MCF 10A (cell line): ENCODE measurements at regions not wholly inside any gene's neighbourhood (a gene's known extent, or its start where the extent isn't known, plus 50 kb on each side); places are given as distances from the start of the nearest gene placed in this dataset.
A peak's percentile ranks its signal among the peaks of the same experiment; 100 is the strongest.

Experiments
- BruUV-seq: library from RNA; stranded (reverse); fragments of 400-500 nt; replicated peaks from 2 replicates; lab custom pipeline; 2021; lab: Mats Ljungman, UMichigan
- CTCF ChIA-PET: fragments of 300-600 bp; sonication (Branson Sonifier 250); formaldehyde crosslinking; extraction: SDS; loops from one replicate; lab custom pipeline; 2021; ENCODE audit warnings: antibody characterized with exemption, inconsistent platforms; lab: Yijun Ruan, JAX
- POLR2A ChIA-PET: fragments of 300-600, 350-650 bp; sonication (Branson Sonifier 250); formaldehyde crosslinking; extraction: SDS; loops from one replicate; lab custom pipeline; 2020; ENCODE audit warnings: antibody characterized with exemption, inconsistent platforms; lab: Yijun Ruan, JAX
- DNase-seq: peaks from one replicate; pipeline ENCODE4 v3.0.0-alpha.2; 2018; ENCODE audit not compliant: unreplicated experiment
- H3K27ac Mint-ChIP-seq: one replicate; pipeline ENCODE4 v1.8.0; 2022; ENCODE audit warnings: mild to moderate bottlenecking, low read depth, mixed read lengths; ENCODE audit not compliant: unreplicated experiment
- H3K27me3 Mint-ChIP-seq: one replicate; pipeline ENCODE4 v1.8.0; 2022; ENCODE audit warnings: mixed read lengths; ENCODE audit not compliant: insufficient read depth, unreplicated experiment
- H3K36me3 Mint-ChIP-seq: one replicate; pipeline ENCODE4 v1.8.0; 2022; ENCODE audit warnings: mild to moderate bottlenecking, moderate library complexity, mixed read lengths; ENCODE audit not compliant: insufficient read depth, unreplicated experiment
- H3K4me1 Mint-ChIP-seq: one replicate; pipeline ENCODE4 v1.8.0; 2022; ENCODE audit warnings: mixed read lengths; ENCODE audit not compliant: insufficient read depth, unreplicated experiment
- H3K4me3 Mint-ChIP-seq: one replicate; pipeline ENCODE4 v1.8.0; 2022; ENCODE audit warnings: mild to moderate bottlenecking, moderate library complexity, mixed read lengths; ENCODE audit not compliant: unreplicated experiment
- H3K9me3 Mint-ChIP-seq: one replicate; pipeline ENCODE4 v1.8.0; 2022; ENCODE audit warnings: mixed read lengths; ENCODE audit not compliant: unreplicated experiment
- intact Hi-C: fragments of 100-400 bp; cut with micrococcal nuclease; formaldehyde crosslinking; loops from 2 replicates; pipeline ENCODE4 v1.14.1; 2022
- TF ChIP-seq, protein P1 (sequence below): fragments of 200-600 bp; IDR thresholded peaks from one replicate; pipeline ENCODE4 v1.8.0; 2022; ENCODE audit warnings: antibody characterized with exemption, mild to moderate bottlenecking; ENCODE audit not compliant: unreplicated experiment

- no TSS peak for BruUV-seq
- no peaks in the 10 kb centered on the region for H3K36me3 Mint-ChIP-seq
- TF ChIP-seq, protein P1, sequence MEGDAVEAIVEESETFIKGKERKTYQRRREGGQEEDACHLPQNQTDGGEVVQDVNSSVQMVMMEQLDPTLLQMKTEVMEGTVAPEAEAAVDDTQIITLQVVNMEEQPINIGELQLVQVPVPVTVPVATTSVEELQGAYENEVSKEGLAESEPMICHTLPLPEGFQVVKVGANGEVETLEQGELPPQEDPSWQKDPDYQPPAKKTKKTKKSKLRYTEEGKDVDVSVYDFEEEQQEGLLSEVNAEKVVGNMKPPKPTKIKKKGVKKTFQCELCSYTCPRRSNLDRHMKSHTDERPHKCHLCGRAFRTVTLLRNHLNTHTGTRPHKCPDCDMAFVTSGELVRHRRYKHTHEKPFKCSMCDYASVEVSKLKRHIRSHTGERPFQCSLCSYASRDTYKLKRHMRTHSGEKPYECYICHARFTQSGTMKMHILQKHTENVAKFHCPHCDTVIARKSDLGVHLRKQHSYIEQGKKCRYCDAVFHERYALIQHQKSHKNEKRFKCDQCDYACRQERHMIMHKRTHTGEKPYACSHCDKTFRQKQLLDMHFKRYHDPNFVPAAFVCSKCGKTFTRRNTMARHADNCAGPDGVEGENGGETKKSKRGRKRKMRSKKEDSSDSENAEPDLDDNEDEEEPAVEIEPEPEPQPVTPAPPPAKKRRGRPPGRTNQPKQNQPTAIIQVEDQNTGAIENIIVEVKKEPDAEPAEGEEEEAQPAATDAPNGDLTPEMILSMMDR, result no peak
- no peak for DNase-seq
- H3K27ac Mint-ChIP-seq, result no peak overlapping the region
- intact Hi-C loops, result no loop called here
- no peaks in the 10 kb centered on the region for H3K4me1 Mint-ChIP-seq
- CTCF ChIA-PET, result no interaction called here
- H3K9me3 Mint-ChIP-seq, result no peaks in the 10 kb centered on the region
- POLR2A ChIA-PET, result no interaction called here
- H3K27me3 Mint-ChIP-seq, result peaks cover 17% of the 10 kb centered on the region
- no peak overlapping the region for H3K4me3 Mint-ChIP-seq
Measured at GRCh38 chr5:79901631-79902030, 89.4 kb downstream of the MTX3 start.

GRCh38 chr5:79898611-79899010, 92.5 kb downstream of the MTX3 start:
- no peak overlapping the region for H3K4me3 Mint-ChIP-seq
- peak; percentile 2 for DNase-seq
- H3K4me1 Mint-ChIP-seq, result no peaks in the 10 kb centered on the region
- H3K9me3 Mint-ChIP-seq, result no peaks in the 10 kb centered on the region
- TF ChIP-seq, protein P1, result no peak
- no peaks in the 10 kb centered on the region for H3K36me3 Mint-ChIP-seq
- intact Hi-C loops, result no loop called here
- POLR2A ChIA-PET, result no interaction called here
- no TSS peak for BruUV-seq
- H3K27ac Mint-ChIP-seq, result no peak overlapping the region
- peaks cover 31% of the 10 kb centered on the region for H3K27me3 Mint-ChIP-seq
- CTCF ChIA-PET, result no interaction called here

DNA sequence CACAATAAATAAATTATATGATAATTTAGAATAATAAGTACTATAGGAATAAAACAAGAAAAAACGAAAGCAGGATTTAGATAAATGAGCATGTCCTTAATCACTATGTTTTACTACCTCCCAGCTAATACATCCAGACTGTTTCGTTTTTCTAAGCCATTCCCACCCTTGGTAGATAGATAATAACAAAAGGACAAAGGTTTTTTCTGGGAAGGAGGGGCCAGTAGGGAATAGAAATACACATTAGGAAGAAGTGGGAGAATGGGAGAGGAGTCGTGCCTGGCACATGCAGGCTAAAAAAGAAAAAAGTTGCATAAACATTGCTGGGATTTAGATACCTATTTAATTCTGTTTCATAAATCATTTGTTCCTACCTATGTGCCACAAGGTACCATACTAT, 97.1 kb downstream of the MTX3 start:
- Mint-ChIP-seq H3K4me1 (no peaks in the 10 kb centered on the region), H3K9me3 (no peaks in the 10 kb centered on the region), H3K27me3 (peaks cover 27% of the 10 kb centered on the region), H3K4me3 (no peak overlapping the region), H3K27ac (no peak overlapping the region), H3K36me3 (no peaks in the 10 kb centered on the region)
- no peak for DNase-seq
- TF ChIP-seq, protein P1, result no peak
- BruUV-seq, result no TSS peak
- intact Hi-C loops, result no loop called here
- POLR2A ChIA-PET, result no interaction called here
- CTCF ChIA-PET, result no interaction called here

DNA sequence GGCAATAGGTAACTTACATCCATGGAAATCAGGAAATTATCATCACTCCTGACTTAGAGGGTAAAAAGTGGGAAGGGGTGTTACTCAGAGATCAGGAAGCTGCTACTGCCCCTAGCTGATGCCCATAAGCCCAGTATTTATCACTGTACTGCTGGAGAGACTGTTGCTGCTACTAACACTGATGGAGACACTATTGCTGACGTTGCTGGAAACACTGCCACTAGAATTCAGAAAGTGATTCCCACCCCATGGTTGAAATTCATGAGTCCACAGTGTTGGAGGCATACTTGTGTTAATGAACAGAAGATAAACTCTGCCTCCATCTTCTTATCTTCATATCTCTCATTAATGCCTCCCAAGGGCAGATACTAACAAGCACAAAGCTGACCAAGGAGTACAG, 97.6 kb downstream of the MTX3 start:
- TF ChIP-seq, protein P1, result no peak
- no peaks in the 10 kb centered on the region for H3K36me3 Mint-ChIP-seq
- H3K9me3 Mint-ChIP-seq, result no peaks in the 10 kb centered on the region
- CTCF ChIA-PET, result no interaction called here
- no peaks in the 10 kb centered on the region for H3K4me1 Mint-ChIP-seq
- BruUV-seq, result no TSS peak
- intact Hi-C loops, result no loop called here
- no peak overlapping the region for H3K27ac Mint-ChIP-seq
- no peak for DNase-seq
- POLR2A ChIA-PET, result no interaction called here
- H3K27me3 Mint-ChIP-seq, result peaks cover 22% of the 10 kb centered on the region
- H3K4me3 Mint-ChIP-seq, result no peak overlapping the region
